Stomach (tissue), 8 donors: ENCODE measurements at regions not wholly inside any gene's neighbourhood (a gene's known extent, or its start where the extent isn't known, plus 50 kb on each side); places are given as distances from the start of the nearest gene placed in this dataset.

ENCODE experiments used
- DNase-seq, 2 donors: peaks; one replicate each; pipeline versions ENCODE4 v3.0.0 to v3.0.0-alpha.2; 2013 to 2019
- H3K27ac ChIP-seq, 5 donors: fragments of 200-600 bp in 4 of 5; sonication (generic) in 4 of 5; one replicate each; pipeline ENCODE4 v1.5.1; 2013 to 2019; ENCODE audit warnings: mild to moderate bottlenecking in 1 of 5, moderate library complexity in 1 of 5
- H3K27me3 ChIP-seq, 3 donors: fragments of 200-600 bp; sonication (generic); one replicate each; pipeline ENCODE4 v1.5.1; 2017 to 2019; ENCODE audit warnings: mixed run types in 1 of 3
- H3K36me3 ChIP-seq, 4 donors: fragments of 200-600 bp; sonication (generic); 1 replicate in 3 of 4; 2 replicates in 1 of 4; pipeline ENCODE4 v1.5.1; 2016 to 2019
- H3K4me1 ChIP-seq, 4 donors: fragments of 200-600 bp; sonication (generic); one replicate each; pipeline ENCODE4 v1.5.1; 2016 to 2019
- H3K4me3 ChIP-seq, 4 donors: fragments of 200-600 bp; sonication (generic) in 3 of 4; one replicate each; pipeline ENCODE4 v1.5.1; 2016 to 2019; ENCODE audit warnings: mild to moderate bottlenecking in 1 of 4
- H3K9me3 ChIP-seq, 4 donors: fragments of 200-600 bp; sonication (generic); one replicate each; pipeline ENCODE4 v1.5.1; 2016 to 2019
- CTCF ChIP-seq, 7 experiments: fragments of 450-650 bp in 4 of 7; fragments of 200-600 bp in 3 of 7; sonication (generic) in 3 of 7; IDR thresholded peaks; one replicate each; pipeline ENCODE4 v1.5.1; 2016 to 2019; ENCODE audit warnings: antibody characterized with exemption in 7 of 7, control low read depth in 2 of 7, mild to moderate bottlenecking in 1 of 7
- EP300 ChIP-seq: sonication (generic); formaldehyde crosslinking; IDR thresholded peaks from one replicate; pipeline ENCODE4 v1.6.1; 2017; ENCODE audit warnings: antibody characterized with exemption
- POLR2A ChIP-seq, 4 donors: fragments of 450-650 bp; IDR thresholded peaks; one replicate each; pipeline ENCODE4 v1.6.1; 2016; ENCODE audit warnings: antibody characterized with exemption in 4 of 4, control low read depth in 2 of 4, mild to moderate bottlenecking in 1 of 4, moderate library complexity in 1 of 4
- POLR2AphosphoS5 ChIP-seq, 3 donors: sonication (generic); formaldehyde crosslinking; IDR thresholded peaks; one replicate each; pipeline ENCODE4 v1.6.1; 2016; ENCODE audit warnings: antibody characterized with exemption in 3 of 3
- WGBS, 5 donors: extraction: QIAGEN DNeasy Blood & Tissue Kit in 3 of 5; methylation state at CpG; one replicate each; pipeline versions ENCODE4 v1.1.5 to v1.1.7; 2013 to 2018; 5-methylcytosine and 5-hydroxymethylcytosine counted together
- intact Hi-C: fragments of 100-400 bp; cut with DNase I; formaldehyde crosslinking; loops from one replicate; pipeline ENCODE4 v1.15.1; 2023; ENCODE audit warnings: low total_unique reads
- donor health status: healthy with polysubstance abuse.
- donor health status: Bipolar disorder and iron deficiency.
- donor health status: healthy.

DNA sequence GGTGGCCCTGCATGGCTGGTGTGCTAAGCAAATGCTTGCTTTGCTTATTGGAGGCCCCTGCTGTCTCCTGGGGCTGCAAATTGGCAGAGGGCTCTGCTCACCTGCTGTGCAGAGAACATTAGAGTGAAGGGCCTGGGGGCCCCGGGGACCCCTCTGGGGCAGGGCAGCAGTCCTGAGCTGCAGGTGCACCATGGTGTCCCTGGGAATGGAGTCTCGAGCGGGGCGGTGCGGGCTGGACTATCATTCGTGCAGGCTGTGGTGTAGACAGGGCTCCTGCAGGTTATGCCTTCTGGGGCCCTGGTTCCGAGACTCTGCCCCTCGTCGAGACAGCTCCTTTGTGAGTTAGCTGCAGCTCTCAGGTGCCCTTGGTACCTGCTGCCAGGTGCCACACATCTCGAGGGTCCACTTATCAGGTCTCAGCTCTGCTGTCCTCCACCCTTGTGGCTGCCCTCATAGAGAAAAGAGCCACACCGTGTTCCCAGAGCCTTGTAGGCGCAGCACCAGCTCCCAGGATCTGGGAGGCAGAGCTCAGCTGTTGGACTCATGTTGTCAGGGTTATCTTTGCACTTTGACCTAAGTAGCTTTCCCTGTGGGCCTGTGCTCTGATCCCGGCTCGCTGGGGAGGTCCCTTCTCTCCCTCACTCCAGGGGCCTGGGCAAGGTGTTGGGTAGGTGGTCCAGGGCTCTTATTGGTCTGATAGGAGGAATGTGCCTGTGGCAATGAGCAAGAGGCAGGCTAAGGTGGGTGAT is 58.0 kb upstream of the ZNF536 start:
- H3K27ac ChIP-seq: no peak overlapping the region
- peaks cover 0 to 23% (median 3%) of the 10 kb centered on the region in 4 donors for H3K9me3 ChIP-seq
- 67 to 83% (median 68%) methylated on average over 11 to 14 of the region's 14 CpGs for WGBS, 5 donors
- DNase-seq: no peak
- no peak overlapping the region for H3K4me3 ChIP-seq
- no peaks in the 10 kb centered on the region for H3K36me3 ChIP-seq
- intact Hi-C loops: no loop called here
- H3K4me1 ChIP-seq: no peaks in the 10 kb centered on the region
- no peak for TF ChIP-seq POLR2AphosphoS5 (IDR thresholded peaks at IDR 0.05)
- no peak for TF ChIP-seq CTCF (IDR thresholded peaks at IDR 0.05)
- no peak for TF ChIP-seq POLR2A (IDR thresholded peaks at IDR 0.05)
- no peak for TF ChIP-seq EP300
- peaks cover 0 to 11% (median 0%) of the 10 kb centered on the region in 3 donors for H3K27me3 ChIP-seq

GRCh38 chr19:30314805-30315155 is 57.4 kb upstream of the ZNF536 start:
- no peak overlapping the region for H3K27ac ChIP-seq
- H3K27me3 ChIP-seq: peaks cover 0 to 11% (median 0%) of the 10 kb centered on the region in 3 donors
- TF ChIP-seq CTCF (IDR thresholded peaks at IDR 0.05) (no peak), POLR2AphosphoS5 (IDR thresholded peaks at IDR 0.05) (no peak), POLR2A (IDR thresholded peaks at IDR 0.05) (no peak), EP300 (no peak)
- no peak overlapping the region for H3K4me3 ChIP-seq
- no peaks in the 10 kb centered on the region for H3K4me1 ChIP-seq
- 67 to 87% (median 73%) methylated on average over 5 of the region's 5 CpGs for WGBS, 5 donors
- H3K36me3 ChIP-seq: no peaks in the 10 kb centered on the region
- no peak for DNase-seq
- intact Hi-C loops: no loop called here
- H3K9me3 ChIP-seq: peaks cover 0 to 23% (median 3%) of the 10 kb centered on the region in 4 donors

DNA sequence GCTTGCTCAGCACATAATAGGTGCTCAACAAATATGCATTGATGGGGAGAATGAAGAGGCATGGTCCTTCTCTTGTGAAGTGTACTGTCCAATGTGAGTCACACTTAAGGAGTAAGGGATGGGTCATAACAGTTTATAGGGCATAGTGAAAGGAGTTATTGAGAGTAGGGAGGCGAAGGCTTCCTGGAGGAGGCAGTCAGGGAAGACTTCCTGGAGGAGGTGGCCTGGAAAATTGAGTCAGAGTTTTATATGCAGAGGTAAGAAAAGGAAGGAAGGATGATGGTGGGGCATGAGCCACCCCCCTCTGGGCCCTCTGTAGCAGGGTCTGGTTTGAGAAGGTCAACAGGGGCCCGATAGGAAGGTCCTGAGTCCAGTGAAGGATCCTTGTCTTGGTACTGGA is 57.0 kb upstream of the ZNF536 start:
- no peak overlapping the region for H3K27ac ChIP-seq
- peaks cover 0 to 23% (median 3%) of the 10 kb centered on the region in 4 donors for H3K9me3 ChIP-seq
- intact Hi-C loops: no loop called here
- no peak for DNase-seq
- H3K36me3 ChIP-seq: no peaks in the 10 kb centered on the region
- H3K4me1 ChIP-seq: no peaks in the 10 kb centered on the region
- no peak overlapping the region for H3K4me3 ChIP-seq
- WGBS, 5 donors: 77 to 92% (median 86%) methylated on average over 2 of the region's 2 CpGs
- peaks cover 0 to 11% (median 0%) of the 10 kb centered on the region in 3 donors for H3K27me3 ChIP-seq
- no peak for TF ChIP-seq CTCF (IDR thresholded peaks at IDR 0.05)
- no peak for TF ChIP-seq POLR2AphosphoS5 (IDR thresholded peaks at IDR 0.05)
- TF ChIP-seq POLR2A (IDR thresholded peaks at IDR 0.05): no peak
- TF ChIP-seq EP300: no peak

- TF ChIP-seq CTCF (IDR thresholded peaks at IDR 0.05) (no peak), POLR2AphosphoS5 (IDR thresholded peaks at IDR 0.05) (no peak), POLR2A (IDR thresholded peaks at IDR 0.05) (no peak), EP300 (no peak)
- H3K4me3 ChIP-seq: no peak overlapping the region
- H3K36me3 ChIP-seq: no peaks in the 10 kb centered on the region
- DNase-seq: no peak
- H3K4me1 ChIP-seq: no peaks in the 10 kb centered on the region
- H3K9me3 ChIP-seq: peaks cover 0 to 23% (median 3%) of the 10 kb centered on the region in 4 donors
- peaks cover 0 to 5% (median 0%) of the 10 kb centered on the region in 3 donors for H3K27me3 ChIP-seq
- 92 to 97% (median 95%) methylated on average over 4 of the region's 4 CpGs for WGBS, 5 donors
- intact Hi-C loops: no loop called here
- H3K27ac ChIP-seq: no peak overlapping the region
Measured at GRCh38 chr19:30316000-30316491, 56.1 kb upstream of the ZNF536 start.
